ENCODE measurements at regions not wholly inside any gene's neighbourhood (a gene's known extent, or its start where the extent isn't known, plus 50 kb on each side); places are given as distances from the start of the nearest gene placed in this dataset.

- peaks cover under 1% of the 10 kb centered on the region; the same call in 1 of the 2 replicates for H3K9me3 Mint-ChIP-seq
- no peaks in the 10 kb centered on the region for H3K36me3 Mint-ChIP-seq
- DNase-seq (ENCODE audit: low spot score) (no peak), ATAC-seq (no peak)
- ChIA-PET POLR2A (interaction anchor here (2.0 kb wide), 1 partner anchor 8 kb away, joined by 4 read pairs; no protein-coding TSS in a partner anchor), CTCF (interaction anchor here (0.6 to 2.9 kb wide), 7 partner anchors 9 to 231 kb away, joined by 3 to 12 read pairs (median 3); partner anchors contain the start of gene SLC22A23)
- no peaks in the 10 kb centered on the region; the same call in 1 of the 2 replicates for H3K27me3 Mint-ChIP-seq (ENCODE audit: low read depth)
- peaks cover 21% of the 10 kb centered on the region for H3K4me1 Mint-ChIP-seq
- H3K4me3 Mint-ChIP-seq: no peak overlapping the region
- H3K27ac Mint-ChIP-seq: no peak overlapping the region
- TF ChIP-seq ETV6 (CRISPR knock-in tag; IDR thresholded peaks at IDR 0.05): no peak
- TF ChIP-seq GTF2I (CRISPR knock-in tag; conservative IDR thresholded peaks at IDR 0.05): no peak
- no peak for TF ChIP-seq NFE2L1 (CRISPR knock-in tag; IDR thresholded peaks at IDR 0.05)
- TF ChIP-seq CREB1 (CRISPR knock-in tag; IDR thresholded peaks at IDR 0.05): no peak
- TF ChIP-seq, protein P1, sequence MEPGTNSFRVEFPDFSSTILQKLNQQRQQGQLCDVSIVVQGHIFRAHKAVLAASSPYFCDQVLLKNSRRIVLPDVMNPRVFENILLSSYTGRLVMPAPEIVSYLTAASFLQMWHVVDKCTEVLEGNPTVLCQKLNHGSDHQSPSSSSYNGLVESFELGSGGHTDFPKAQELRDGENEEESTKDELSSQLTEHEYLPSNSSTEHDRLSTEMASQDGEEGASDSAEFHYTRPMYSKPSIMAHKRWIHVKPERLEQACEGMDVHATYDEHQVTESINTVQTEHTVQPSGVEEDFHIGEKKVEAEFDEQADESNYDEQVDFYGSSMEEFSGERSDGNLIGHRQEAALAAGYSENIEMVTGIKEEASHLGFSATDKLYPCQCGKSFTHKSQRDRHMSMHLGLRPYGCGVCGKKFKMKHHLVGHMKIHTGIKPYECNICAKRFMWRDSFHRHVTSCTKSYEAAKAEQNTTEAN (CRISPR knock-in tag; IDR thresholded peaks at IDR 0.05): no peak
- TF ChIP-seq RELA (CRISPR knock-in tag; IDR thresholded peaks at IDR 0.05; ENCODE audit: borderline replicate concordance): no peak
- no peak for TF ChIP-seq NR2C2 (CRISPR knock-in tag; IDR thresholded peaks at IDR 0.05)
- TF ChIP-seq OVOL2 (CRISPR knock-in tag; IDR thresholded peaks at IDR 0.05; ENCODE audit: borderline replicate concordance): no peak
- TF ChIP-seq SP1 (CRISPR knock-in tag; conservative IDR thresholded peaks at IDR 0.05): no peak
- TF ChIP-seq ATF3 (CRISPR knock-in tag; conservative IDR thresholded peaks at IDR 0.05): no peak
- TF ChIP-seq ZNF138 (CRISPR knock-in tag; conservative IDR thresholded peaks at IDR 0.05): no peak
- no peak for TF ChIP-seq ATF1 (CRISPR knock-in tag; IDR thresholded peaks at IDR 0.05)
- TF ChIP-seq FOXP1 (CRISPR knock-in tag; IDR thresholded peaks at IDR 0.05; ENCODE audit: borderline replicate concordance): no peak
- TF ChIP-seq, protein P2, sequence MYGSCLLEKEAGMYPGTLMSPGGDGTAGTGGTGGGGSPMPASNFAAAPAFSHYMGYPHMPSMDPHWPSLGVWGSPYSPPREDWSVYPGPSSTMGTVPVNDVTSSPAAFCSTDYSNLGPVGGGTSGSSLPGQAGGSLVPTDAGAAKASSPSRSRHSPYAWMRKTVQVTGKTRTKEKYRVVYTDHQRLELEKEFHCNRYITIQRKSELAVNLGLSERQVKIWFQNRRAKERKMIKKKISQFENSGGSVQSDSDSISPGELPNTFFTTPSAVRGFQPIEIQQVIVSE (CRISPR knock-in tag; IDR thresholded peaks at IDR 0.05; ENCODE audit: borderline replicate concordance): no peak
- TF ChIP-seq TEAD4 (CRISPR knock-in tag; IDR thresholded peaks at IDR 0.05): no peak
- TF ChIP-seq, protein P3, sequence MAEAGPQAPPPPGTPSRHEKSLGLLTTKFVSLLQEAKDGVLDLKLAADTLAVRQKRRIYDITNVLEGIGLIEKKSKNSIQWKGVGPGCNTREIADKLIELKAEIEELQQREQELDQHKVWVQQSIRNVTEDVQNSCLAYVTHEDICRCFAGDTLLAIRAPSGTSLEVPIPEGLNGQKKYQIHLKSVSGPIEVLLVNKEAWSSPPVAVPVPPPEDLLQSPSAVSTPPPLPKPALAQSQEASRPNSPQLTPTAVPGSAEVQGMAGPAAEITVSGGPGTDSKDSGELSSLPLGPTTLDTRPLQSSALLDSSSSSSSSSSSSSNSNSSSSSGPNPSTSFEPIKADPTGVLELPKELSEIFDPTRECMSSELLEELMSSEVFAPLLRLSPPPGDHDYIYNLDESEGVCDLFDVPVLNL (CRISPR knock-in tag; IDR thresholded peaks at IDR 0.05; ENCODE audit: borderline replicate concordance, low read depth): no peak
- TF ChIP-seq ATF6 (CRISPR knock-in tag; IDR thresholded peaks at IDR 0.05): no peak
- TF ChIP-seq NFYB (CRISPR knock-in tag; conservative IDR thresholded peaks at IDR 0.05; ENCODE audit: low read depth): no peak
- TF ChIP-seq SOX15 (CRISPR knock-in tag; IDR thresholded peaks at IDR 0.05): no peak
- TF ChIP-seq ZNF121 (CRISPR knock-in tag; IDR thresholded peaks at IDR 0.05): no peak
These were observed 53.3 kb upstream of the SLC22A23 start for GRCh38 chr6:3510178-3510577.

- Mint-ChIP-seq H3K9me3 (peaks cover 7% of the 10 kb centered on the region), H3K4me3 (no peak overlapping the region), H3K27ac (no peak overlapping the region), H3K36me3 (peaks cover 3% of the 10 kb centered on the region; the same call in 1 of the 2 replicates), H3K27me3 (ENCODE audit: low read depth) (peaks cover 3% of the 10 kb centered on the region; the same call in 1 of the 2 replicates), H3K4me1 (peaks cover 21% of the 10 kb centered on the region)
- no peak for DNase-seq (ENCODE audit: low spot score)
- TF ChIP-seq ZNF138 (CRISPR knock-in tag; conservative IDR thresholded peaks at IDR 0.05) (no peak), ATF6 (CRISPR knock-in tag; IDR thresholded peaks at IDR 0.05) (no peak), GTF2I (CRISPR knock-in tag; conservative IDR thresholded peaks at IDR 0.05) (no peak)
- TF ChIP-seq, protein P4, sequence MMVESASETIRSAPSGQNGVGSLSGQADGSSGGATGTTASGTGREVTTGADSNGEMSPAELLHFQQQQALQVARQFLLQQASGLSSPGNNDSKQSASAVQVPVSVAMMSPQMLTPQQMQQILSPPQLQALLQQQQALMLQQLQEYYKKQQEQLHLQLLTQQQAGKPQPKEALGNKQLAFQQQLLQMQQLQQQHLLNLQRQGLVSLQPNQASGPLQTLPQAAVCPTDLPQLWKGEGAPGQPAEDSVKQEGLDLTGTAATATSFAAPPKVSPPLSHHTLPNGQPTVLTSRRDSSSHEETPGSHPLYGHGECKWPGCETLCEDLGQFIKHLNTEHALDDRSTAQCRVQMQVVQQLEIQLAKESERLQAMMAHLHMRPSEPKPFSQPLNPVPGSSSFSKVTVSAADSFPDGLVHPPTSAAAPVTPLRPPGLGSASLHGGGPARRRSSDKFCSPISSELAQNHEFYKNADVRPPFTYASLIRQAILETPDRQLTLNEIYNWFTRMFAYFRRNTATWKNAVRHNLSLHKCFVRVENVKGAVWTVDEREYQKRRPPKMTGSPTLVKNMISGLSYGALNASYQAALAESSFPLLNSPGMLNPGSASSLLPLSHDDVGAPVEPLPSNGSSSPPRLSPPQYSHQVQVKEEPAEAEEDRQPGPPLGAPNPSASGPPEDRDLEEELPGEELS (CRISPR knock-in tag; IDR thresholded peaks at IDR 0.05): no peak
- TF ChIP-seq, protein P5, sequence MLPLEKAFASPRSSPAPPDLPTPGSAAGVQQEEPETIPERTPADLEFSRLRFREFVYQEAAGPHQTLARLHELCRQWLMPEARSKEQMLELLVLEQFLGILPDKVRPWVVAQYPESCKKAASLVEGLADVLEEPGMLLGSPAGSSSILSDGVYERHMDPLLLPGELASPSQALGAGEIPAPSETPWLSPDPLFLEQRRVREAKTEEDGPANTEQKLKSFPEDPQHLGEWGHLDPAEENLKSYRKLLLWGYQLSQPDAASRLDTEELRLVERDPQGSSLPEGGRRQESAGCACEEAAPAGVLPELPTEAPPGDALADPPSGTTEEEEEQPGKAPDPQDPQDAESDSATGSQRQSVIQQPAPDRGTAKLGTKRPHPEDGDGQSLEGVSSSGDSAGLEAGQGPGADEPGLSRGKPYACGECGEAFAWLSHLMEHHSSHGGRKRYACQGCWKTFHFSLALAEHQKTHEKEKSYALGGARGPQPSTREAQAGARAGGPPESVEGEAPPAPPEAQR (CRISPR knock-in tag; IDR thresholded peaks at IDR 0.05): no peak
- no peak for ATAC-seq
- ChIA-PET CTCF (interaction anchor here (2.6 to 2.9 kb wide), 2 partner anchors 98 to 106 kb away, joined by 6 to 12 read pairs; no protein-coding TSS in a partner anchor), POLR2A (no interaction called here)
These were observed 52.5 kb upstream of the SLC22A23 start for GRCh38 chr6:3509336-3509735.

Data from WTC11 (cell line).